ENCODE measurements at regions not wholly inside any gene's neighbourhood (a gene's known extent, or its start where the extent isn't known, plus 50 kb on each side); places are given as distances from the start of the nearest gene placed in this dataset.

DNA sequence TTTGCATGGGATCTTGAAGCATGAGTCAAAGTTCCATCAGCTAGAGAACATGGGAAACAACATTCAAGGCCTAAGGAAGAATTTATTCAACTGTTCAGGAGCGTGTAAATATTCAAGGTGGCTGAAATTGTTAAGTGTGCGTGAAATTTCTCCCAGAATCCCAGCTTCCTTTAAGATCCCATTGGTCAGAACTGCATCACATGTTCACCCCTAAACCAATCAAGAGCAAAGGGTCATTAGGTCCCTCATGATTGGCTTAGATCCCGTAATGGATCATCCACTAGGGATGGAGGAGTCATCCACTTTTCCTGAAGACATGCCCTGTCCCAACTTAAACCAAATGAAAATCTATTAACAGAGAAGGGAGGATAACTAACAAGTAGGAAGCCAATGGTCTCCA, 201.6 kb downstream of the TMEM114 start:
- no peak overlapping the region for H3K4me3 Mint-ChIP-seq
- no peaks in the 10 kb centered on the region for H3K27me3 Mint-ChIP-seq
- no peak overlapping the region for H2AFZ ChIP-seq (ENCODE audit: insufficient read depth, low read depth, low read length, poor library complexity, severe bottlenecking)
- no peaks in the 10 kb centered on the region for H4K20me1 ChIP-seq (ENCODE audit: control insufficient read depth, insufficient read depth, low read length, poor library complexity, severe bottlenecking)
- TF ChIP-seq EZH2 (IDR thresholded peaks at IDR 0.05; ENCODE audit: borderline replicate concordance, insufficient read depth, low read depth, low read length, poor library complexity, severe bottlenecking): no peak
- TF ChIP-seq, protein P1, sequence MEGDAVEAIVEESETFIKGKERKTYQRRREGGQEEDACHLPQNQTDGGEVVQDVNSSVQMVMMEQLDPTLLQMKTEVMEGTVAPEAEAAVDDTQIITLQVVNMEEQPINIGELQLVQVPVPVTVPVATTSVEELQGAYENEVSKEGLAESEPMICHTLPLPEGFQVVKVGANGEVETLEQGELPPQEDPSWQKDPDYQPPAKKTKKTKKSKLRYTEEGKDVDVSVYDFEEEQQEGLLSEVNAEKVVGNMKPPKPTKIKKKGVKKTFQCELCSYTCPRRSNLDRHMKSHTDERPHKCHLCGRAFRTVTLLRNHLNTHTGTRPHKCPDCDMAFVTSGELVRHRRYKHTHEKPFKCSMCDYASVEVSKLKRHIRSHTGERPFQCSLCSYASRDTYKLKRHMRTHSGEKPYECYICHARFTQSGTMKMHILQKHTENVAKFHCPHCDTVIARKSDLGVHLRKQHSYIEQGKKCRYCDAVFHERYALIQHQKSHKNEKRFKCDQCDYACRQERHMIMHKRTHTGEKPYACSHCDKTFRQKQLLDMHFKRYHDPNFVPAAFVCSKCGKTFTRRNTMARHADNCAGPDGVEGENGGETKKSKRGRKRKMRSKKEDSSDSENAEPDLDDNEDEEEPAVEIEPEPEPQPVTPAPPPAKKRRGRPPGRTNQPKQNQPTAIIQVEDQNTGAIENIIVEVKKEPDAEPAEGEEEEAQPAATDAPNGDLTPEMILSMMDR (IDR thresholded peaks at IDR 0.05): no peak
- no peak overlapping the region for H3K27ac Mint-ChIP-seq
- H3K9ac ChIP-seq (ENCODE audit: low read length): no peak overlapping the region
- H3K27me3 ChIP-seq (replicated peaks in 1 of 4; ENCODE audit: control extremely low read depth in 1 of 4, control insufficient read depth in 3 of 4, insufficient read depth in 4 of 4, low read length in 3 of 4): no peaks in the 10 kb centered on the region
- H3K4me1 Mint-ChIP-seq: no peaks in the 10 kb centered on the region
- H3K4me3 ChIP-seq (ENCODE audit: control extremely low read depth in 1 of 5, extremely low read depth in 1 of 5, insufficient read depth in 1 of 5, low read depth in 2 of 5, low read length in 4 of 5): no peak overlapping the region
- H3K4me2 ChIP-seq (replicated peaks; ENCODE audit: low read depth, low read length, poor library complexity, severe bottlenecking): no peak overlapping the region
- intact Hi-C loops (cut with micrococcal nuclease): no loop called here
- POLR2A ChIA-PET: no interaction called here
- H3K36me3 ChIP-seq (replicated peaks in 1 of 2; ENCODE audit: control extremely low read depth in 1 of 2, control insufficient read depth in 1 of 2, extremely low read depth in 1 of 2, insufficient read depth in 2 of 2, low read length in 1 of 2): no peaks in the 10 kb centered on the region
- WGBS (ENCODE audit: insufficient coverage): no CpG with 5 or more reads among the region's 3 CpGs
- H3K9me3 ChIP-seq (ENCODE audit: control extremely low read depth in 1 of 3, control insufficient read depth in 2 of 3, insufficient read depth in 1 of 3, low read length in 2 of 3): no peaks in the 10 kb centered on the region
- H3K9me3 Mint-ChIP-seq (ENCODE audit: insufficient read depth): peaks cover 2% of the 10 kb centered on the region
- DNase-seq (no peak), ATAC-seq (ENCODE audit: low read depth) (no peak)
- no peak overlapping the region for H3K27ac ChIP-seq (ENCODE audit: low read length in 2 of 2)
- H3K79me2 ChIP-seq (ENCODE audit: control insufficient read depth, insufficient read depth, low read length): no peaks in the 10 kb centered on the region
- CTCF ChIA-PET: no interaction called here
- H3K4me1 ChIP-seq (ENCODE audit: control insufficient read depth in 2 of 2, insufficient read depth in 2 of 2, low read length in 2 of 2): no peaks in the 10 kb centered on the region

DNA sequence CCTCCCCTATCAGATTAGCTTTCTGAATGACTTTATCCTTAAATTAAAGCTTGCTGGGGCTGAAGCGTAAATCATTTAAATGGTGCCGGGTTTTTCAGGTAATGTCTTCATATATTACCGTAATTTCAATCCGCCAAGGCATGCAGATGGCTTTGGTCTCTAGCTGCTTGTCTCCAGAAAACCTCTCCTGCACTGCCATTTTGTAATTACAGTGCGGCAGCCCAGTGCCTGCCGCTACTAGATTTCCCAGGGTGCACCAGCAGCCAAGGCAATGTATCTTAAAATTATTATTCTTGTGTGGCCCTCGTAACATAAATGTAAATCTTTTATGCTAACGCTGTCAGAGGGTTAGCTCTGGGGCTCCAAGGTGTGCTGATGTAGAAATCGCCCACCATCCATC, 208.5 kb downstream of the TMEM114 start:
- no peaks in the 10 kb centered on the region for H4K20me1 ChIP-seq (ENCODE audit: control insufficient read depth, insufficient read depth, low read length, poor library complexity, severe bottlenecking)
- no peak for DNase-seq
- H3K9ac ChIP-seq (ENCODE audit: low read length): no peak overlapping the region
- H3K79me2 ChIP-seq (ENCODE audit: control insufficient read depth, insufficient read depth, low read length): no peaks in the 10 kb centered on the region
- intact Hi-C loops (cut with micrococcal nuclease): no loop called here
- Mint-ChIP-seq H3K4me1 (no peaks in the 10 kb centered on the region), H3K4me3 (no peak overlapping the region), H3K9me3 (ENCODE audit: insufficient read depth) (no peaks in the 10 kb centered on the region), H3K27me3 (no peaks in the 10 kb centered on the region), H3K27ac (no peak overlapping the region)
- H3K27me3 ChIP-seq (replicated peaks in 1 of 4; ENCODE audit: control extremely low read depth in 1 of 4, control insufficient read depth in 3 of 4, insufficient read depth in 4 of 4, low read length in 3 of 4): no peaks in the 10 kb centered on the region
- CTCF ChIA-PET: no interaction called here
- no peak overlapping the region for H3K27ac ChIP-seq (ENCODE audit: low read length in 2 of 2)
- H3K4me2 ChIP-seq (replicated peaks; ENCODE audit: low read depth, low read length, poor library complexity, severe bottlenecking): no peak overlapping the region
- POLR2A ChIA-PET: no interaction called here
- H3K9me3 ChIP-seq (ENCODE audit: control extremely low read depth in 1 of 3, control insufficient read depth in 2 of 3, insufficient read depth in 1 of 3, low read length in 2 of 3): no peaks in the 10 kb centered on the region
- H3K36me3 ChIP-seq (replicated peaks in 1 of 2; ENCODE audit: control extremely low read depth in 1 of 2, control insufficient read depth in 1 of 2, extremely low read depth in 1 of 2, insufficient read depth in 2 of 2, low read length in 1 of 2): no peaks in the 10 kb centered on the region
- WGBS (ENCODE audit: insufficient coverage): 93% methylated on average over 6 of the region's 9 CpGs
- no peak overlapping the region for H2AFZ ChIP-seq (ENCODE audit: insufficient read depth, low read depth, low read length, poor library complexity, severe bottlenecking)
- H3K4me1 ChIP-seq (ENCODE audit: control insufficient read depth in 2 of 2, insufficient read depth in 2 of 2, low read length in 2 of 2): no peaks in the 10 kb centered on the region
- TF ChIP-seq EZH2 (IDR thresholded peaks at IDR 0.05; ENCODE audit: borderline replicate concordance, insufficient read depth, low read depth, low read length, poor library complexity, severe bottlenecking): no peak
- TF ChIP-seq, protein P1 (IDR thresholded peaks at IDR 0.05): no peak
- ATAC-seq (ENCODE audit: low read depth): no peak
- H3K4me3 ChIP-seq (ENCODE audit: control extremely low read depth in 1 of 5, extremely low read depth in 1 of 5, insufficient read depth in 1 of 5, low read depth in 2 of 5, low read length in 4 of 5): no peak overlapping the region
